Natural killer cell (primary cell): ENCODE measurements at regions not wholly inside any gene's neighbourhood (a gene's known extent, or its start where the extent isn't known, plus 50 kb on each side); places are given as distances from the start of the nearest gene placed in this dataset.

Experiments
- ATAC-seq, 3 donors: fragments of 150-1000 bp in 2 of 3; fragments of 200-7000 bp in 1 of 3; cut with Tn5 transposase; 1 replicate in 1 of 3; 2 replicates in 2 of 3; pipeline ENCODE4 v1.10.0; 2021; ENCODE audit warnings: mild to moderate bottlenecking in 2 of 3, moderate library complexity in 2 of 3
- DNase-seq, 2 donors: peaks; one replicate each; pipeline versions ENCODE4 v3.0.0 to v3.0.0-alpha.2; 2013 to 2021; ENCODE audit warnings: mixed read lengths in 1 of 2
- H3K27ac ChIP-seq: one replicate; pipeline ENCODE4 v1.5.1; 2013; ENCODE audit warnings: mild to moderate bottlenecking, low read length
- H3K27me3 ChIP-seq: one replicate; pipeline ENCODE4 v1.6.1; 2013; ENCODE audit warnings: low read length; ENCODE audit not compliant: control insufficient read depth, insufficient read depth
- H3K36me3 ChIP-seq: one replicate; pipeline ENCODE4 v1.6.1; 2013; ENCODE audit warnings: low read length; ENCODE audit not compliant: control insufficient read depth, insufficient read depth
- H3K4me1 ChIP-seq: one replicate; pipeline ENCODE4 v1.6.1; 2013; ENCODE audit warnings: low read length; ENCODE audit not compliant: control insufficient read depth, insufficient read depth
- H3K4me3 ChIP-seq: one replicate; pipeline ENCODE4 v1.5.1; 2013; ENCODE audit warnings: low read length
- H3K9me3 ChIP-seq: one replicate; pipeline ENCODE4 v1.6.1; 2013; ENCODE audit warnings: low read length; ENCODE audit not compliant: control insufficient read depth, insufficient read depth
- H3K27ac Mint-ChIP-seq, 2 donors: one replicate each; pipeline ENCODE4 v1.8.0; 2022; ENCODE audit warnings: mild to moderate bottlenecking in 2 of 2, mixed read lengths in 2 of 2, moderate library complexity in 1 of 2
- H3K27me3 Mint-ChIP-seq, 2 donors: one replicate each; pipeline ENCODE4 v1.8.0; 2022; ENCODE audit warnings: low read depth in 2 of 2, mixed read lengths in 2 of 2
- H3K36me3 Mint-ChIP-seq: one replicate; pipeline ENCODE4 v1.8.0; 2022; ENCODE audit warnings: mixed read lengths
- H3K4me1 Mint-ChIP-seq, 2 donors: one replicate each; pipeline ENCODE4 v1.8.0; 2022; ENCODE audit warnings: mixed read lengths in 2 of 2
- H3K4me3 Mint-ChIP-seq: one replicate; pipeline ENCODE4 v1.8.0; 2022; ENCODE audit warnings: mild to moderate bottlenecking, moderate library complexity, mixed read lengths
- H3K9me3 Mint-ChIP-seq, 2 donors: one replicate each; pipeline ENCODE4 v1.8.0; 2022; ENCODE audit warnings: mixed read lengths in 2 of 2
- WGBS: methylation state at CpG from one replicate; pipeline ENCODE4 v1.1.7; 2013; ENCODE audit warnings: missing lambda C conversion rate; ENCODE audit not compliant: insufficient coverage; 5-methylcytosine and 5-hydroxymethylcytosine counted together
- intact Hi-C: fragments of 100-400 bp; cut with micrococcal nuclease; formaldehyde crosslinking; loops from one replicate; pipeline ENCODE4 v1.14.2; 2022
- TF ChIP-seq, protein P1 (sequence below): fragments of 200-600 bp; IDR thresholded peaks from one replicate; pipeline ENCODE4 v1.8.0; 2022; ENCODE audit warnings: antibody characterized with exemption

DNA sequence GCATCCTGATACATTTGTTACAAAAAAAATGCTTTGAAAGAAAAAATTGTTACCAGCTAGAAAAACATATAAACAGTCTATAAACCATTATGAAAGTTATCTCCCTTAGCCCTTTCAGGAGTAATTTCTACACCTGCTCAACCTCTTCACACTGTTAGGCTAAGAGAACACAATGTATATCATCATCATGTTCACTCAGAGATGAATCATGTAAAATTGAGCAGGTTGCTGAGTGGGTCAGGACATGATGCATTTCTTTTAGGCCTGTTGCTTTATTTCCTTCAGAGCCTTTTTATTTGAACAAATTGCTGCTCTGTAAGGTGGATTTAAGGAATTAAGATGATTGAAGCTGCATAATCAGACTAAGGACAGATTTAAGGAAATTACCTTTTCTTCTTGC, 531.3 kb upstream of the MAN1A1 start:
- Histone ChIP-seq H3K27me3 (no peaks in the 10 kb centered on the region), H3K9me3 (no peaks in the 10 kb centered on the region), H3K4me1 (no peaks in the 10 kb centered on the region), H3K4me3 (no peak overlapping the region), H3K27ac (no peak overlapping the region), H3K36me3 (no peaks in the 10 kb centered on the region)
- Mint-ChIP-seq H3K27me3 (peaks cover 0 to 5% of the 10 kb centered on the region in 2 donors), H3K36me3 (no peaks in the 10 kb centered on the region), H3K4me1 (no peaks in the 10 kb centered on the region), H3K4me3 (no peak overlapping the region), H3K9me3 (peaks cover 4% of the 10 kb centered on the region in 2 donors), H3K27ac (no peak overlapping the region)
- no peak for ATAC-seq
- TF ChIP-seq, protein P1, sequence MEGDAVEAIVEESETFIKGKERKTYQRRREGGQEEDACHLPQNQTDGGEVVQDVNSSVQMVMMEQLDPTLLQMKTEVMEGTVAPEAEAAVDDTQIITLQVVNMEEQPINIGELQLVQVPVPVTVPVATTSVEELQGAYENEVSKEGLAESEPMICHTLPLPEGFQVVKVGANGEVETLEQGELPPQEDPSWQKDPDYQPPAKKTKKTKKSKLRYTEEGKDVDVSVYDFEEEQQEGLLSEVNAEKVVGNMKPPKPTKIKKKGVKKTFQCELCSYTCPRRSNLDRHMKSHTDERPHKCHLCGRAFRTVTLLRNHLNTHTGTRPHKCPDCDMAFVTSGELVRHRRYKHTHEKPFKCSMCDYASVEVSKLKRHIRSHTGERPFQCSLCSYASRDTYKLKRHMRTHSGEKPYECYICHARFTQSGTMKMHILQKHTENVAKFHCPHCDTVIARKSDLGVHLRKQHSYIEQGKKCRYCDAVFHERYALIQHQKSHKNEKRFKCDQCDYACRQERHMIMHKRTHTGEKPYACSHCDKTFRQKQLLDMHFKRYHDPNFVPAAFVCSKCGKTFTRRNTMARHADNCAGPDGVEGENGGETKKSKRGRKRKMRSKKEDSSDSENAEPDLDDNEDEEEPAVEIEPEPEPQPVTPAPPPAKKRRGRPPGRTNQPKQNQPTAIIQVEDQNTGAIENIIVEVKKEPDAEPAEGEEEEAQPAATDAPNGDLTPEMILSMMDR = no peak
- intact Hi-C loops = no loop called here
- no peak for DNase-seq

DNA sequence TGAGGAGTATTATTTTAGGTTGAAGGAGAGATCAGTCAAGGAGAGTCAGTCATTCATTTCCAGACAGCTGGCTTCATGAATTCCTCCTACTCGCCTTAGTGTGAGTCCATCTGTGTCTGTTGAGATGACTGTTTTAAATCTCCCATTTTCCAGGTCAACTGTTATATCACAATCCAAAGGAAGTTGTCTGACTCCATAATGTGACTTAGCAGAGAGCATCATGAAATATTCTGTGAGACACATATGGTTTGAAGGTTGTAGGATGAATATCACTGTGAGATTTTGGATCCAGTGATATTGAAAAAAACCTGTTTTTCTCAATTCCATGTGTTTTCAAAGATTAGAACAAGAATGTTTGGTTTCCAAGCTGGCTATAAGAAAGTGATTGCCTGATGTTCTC, 530.2 kb upstream of the MAN1A1 start:
- Histone ChIP-seq H3K4me1 (no peaks in the 10 kb centered on the region), H3K27me3 (no peaks in the 10 kb centered on the region), H3K4me3 (no peak overlapping the region), H3K36me3 (no peaks in the 10 kb centered on the region), H3K9me3 (no peaks in the 10 kb centered on the region), H3K27ac (no peak overlapping the region)
- Mint-ChIP-seq H3K4me1 (no peaks in the 10 kb centered on the region), H3K4me3 (no peak overlapping the region), H3K9me3 (peaks cover 4% of the 10 kb centered on the region in 2 donors), H3K27ac (no peak overlapping the region), H3K36me3 (no peaks in the 10 kb centered on the region), H3K27me3 (peaks cover 0 to 5% of the 10 kb centered on the region in 2 donors)
- intact Hi-C loops = no loop called here
- WGBS = no CpG with 5 or more reads among the region's 1 CpG
- DNase-seq = no peak
- TF ChIP-seq, protein P1 = no peak
- no peak for ATAC-seq

DNA sequence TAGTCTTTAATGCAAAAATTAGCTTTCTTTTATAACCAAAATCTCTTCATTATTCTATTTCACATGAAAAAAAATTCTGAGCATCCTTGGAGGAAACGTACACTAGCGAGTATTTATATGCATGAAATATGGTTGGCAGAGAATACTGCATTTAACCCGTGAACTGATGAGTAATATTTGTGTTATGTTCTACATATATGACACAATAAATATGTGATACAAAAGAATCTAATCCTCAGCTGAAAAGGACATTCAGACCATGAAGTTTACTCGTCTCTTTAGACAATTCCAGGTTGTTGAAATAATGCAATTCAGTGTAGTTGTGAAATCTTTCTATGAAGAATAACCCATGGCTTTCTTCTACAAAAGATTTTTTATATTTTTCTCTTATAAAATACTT, 524.8 kb upstream of the MAN1A1 start:
- peaks cover 0 to 2% of the 10 kb centered on the region in 2 donors for H3K9me3 Mint-ChIP-seq
- Histone ChIP-seq H3K4me3 (no peak overlapping the region), H3K9me3 (no peaks in the 10 kb centered on the region), H3K36me3 (no peaks in the 10 kb centered on the region), H3K4me1 (no peaks in the 10 kb centered on the region), H3K27me3 (no peaks in the 10 kb centered on the region), H3K27ac (no peak overlapping the region)
- H3K36me3 Mint-ChIP-seq = no peaks in the 10 kb centered on the region
- H3K27ac Mint-ChIP-seq = no peak overlapping the region
- H3K4me3 Mint-ChIP-seq = no peak overlapping the region
- WGBS = no CpG with 5 or more reads among the region's 4 CpGs
- no peaks in the 10 kb centered on the region for H3K4me1 Mint-ChIP-seq
- ATAC-seq (no peak), DNase-seq (no peak)
- TF ChIP-seq, protein P1 = no peak
- H3K27me3 Mint-ChIP-seq = peaks cover 0 to 5% of the 10 kb centered on the region in 2 donors
- intact Hi-C loops = no loop called here

DNA sequence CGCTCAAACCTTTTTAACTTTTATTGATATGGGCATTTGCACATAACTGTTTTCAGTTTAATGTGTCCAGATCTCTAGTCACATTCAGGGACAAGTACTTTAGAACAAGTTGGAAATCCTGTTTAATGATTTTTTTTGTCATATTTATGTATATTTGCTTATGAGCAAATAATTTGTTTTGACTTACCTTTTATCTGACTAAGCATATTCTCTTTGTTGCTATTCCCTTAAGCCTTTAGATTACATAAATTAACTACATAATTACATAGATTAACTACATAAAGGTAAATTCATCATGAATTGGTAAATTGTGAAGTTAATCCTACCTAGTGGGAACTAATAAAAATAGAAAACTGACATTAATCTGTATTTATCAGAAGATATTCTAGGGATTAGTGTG, 523.5 kb upstream of the MAN1A1 start:
- intact Hi-C loops = no loop called here

More for the DNA sequence above, 523.5 kb upstream of the MAN1A1 start:
- Mint-ChIP-seq H3K36me3 (no peaks in the 10 kb centered on the region), H3K4me1 (no peaks in the 10 kb centered on the region), H3K27ac (no peak overlapping the region), H3K27me3 (peaks cover 3 to 5% of the 10 kb centered on the region in 2 donors), H3K9me3 (peaks cover 2 to 3% of the 10 kb centered on the region in 2 donors), H3K4me3 (no peak overlapping the region)
- no peak for ATAC-seq
- TF ChIP-seq, protein P1 = no peak
- Histone ChIP-seq H3K4me3 (no peak overlapping the region), H3K27ac (no peak overlapping the region), H3K4me1 (no peaks in the 10 kb centered on the region), H3K36me3 (no peaks in the 10 kb centered on the region), H3K9me3 (no peaks in the 10 kb centered on the region), H3K27me3 (no peaks in the 10 kb centered on the region)
- DNase-seq = no peak
- WGBS = 100% methylated on average over 1 of the region's 1 CpG
